ENCODE measurements at regions not wholly inside any gene's neighbourhood (a gene's known extent, or its start where the extent isn't known, plus 50 kb on each side); places are given as distances from the start of the nearest gene placed in this dataset.

GRCh38 chr2:128600581-128601297, 282.1 kb upstream of the HS6ST1 start:
- Histone ChIP-seq H4K20me1 (ENCODE audit: insufficient read depth, low read length) (no peaks in the 10 kb centered on the region), H3K9me3 (ENCODE audit: low read depth, low read length) (no peaks in the 10 kb centered on the region), H3K4me1 (ENCODE audit: insufficient read depth, low read length) (no peaks in the 10 kb centered on the region), H3K36me3 (ENCODE audit: insufficient read depth, low read length) (no peaks in the 10 kb centered on the region), H2AFZ (ENCODE audit: low read length) (no peak overlapping the region), H3K27me3 (ENCODE audit: insufficient read depth, low read length) (no peaks in the 10 kb centered on the region), H3K4me3 (ENCODE audit: insufficient read depth, low read length) (no peak overlapping the region), H3K4me2 (ENCODE audit: insufficient read depth, low read length) (no peak overlapping the region), H3K27ac (ENCODE audit: low read depth, low read length) (no peak overlapping the region), H3K79me2 (ENCODE audit: insufficient read depth, low read length) (no peaks in the 10 kb centered on the region)
- TF ChIP-seq CTCF (IDR thresholded peaks at IDR 0.05; ENCODE audit: extremely low read depth, low read depth, low read length) = no peak
- DNase-seq (ENCODE audit: insufficient read length, low spot score, missing footprints) = peak; percentile 64

- no peak for TF ChIP-seq CTCF (IDR thresholded peaks at IDR 0.05; ENCODE audit: extremely low read depth, low read depth, low read length)
- no peak overlapping the region for H2AFZ ChIP-seq (ENCODE audit: low read length)
- no peaks in the 10 kb centered on the region for H3K79me2 ChIP-seq (ENCODE audit: insufficient read depth, low read length)
- H3K4me2 ChIP-seq (ENCODE audit: insufficient read depth, low read length) = no peak overlapping the region
- H4K20me1 ChIP-seq (ENCODE audit: insufficient read depth, low read length) = no peaks in the 10 kb centered on the region
- no peaks in the 10 kb centered on the region for H3K27me3 ChIP-seq (ENCODE audit: insufficient read depth, low read length)
- H3K27ac ChIP-seq (ENCODE audit: low read depth, low read length) = no peak overlapping the region
- DNase-seq (ENCODE audit: insufficient read length, low spot score, missing footprints) = peak; percentile 59
- no peaks in the 10 kb centered on the region for H3K9me3 ChIP-seq (ENCODE audit: low read depth, low read length)
- H3K4me1 ChIP-seq (ENCODE audit: insufficient read depth, low read length) = no peaks in the 10 kb centered on the region
- H3K4me3 ChIP-seq (ENCODE audit: insufficient read depth, low read length) = no peak overlapping the region
- H3K36me3 ChIP-seq (ENCODE audit: insufficient read depth, low read length) = no peaks in the 10 kb centered on the region
Observed at GRCh38 chr2:128601298-128602037, 282.8 kb upstream of the HS6ST1 start.

GRCh38 chr2:128602038-128602698, 283.5 kb upstream of the HS6ST1 start:
- no peak overlapping the region for H2AFZ ChIP-seq (ENCODE audit: low read length)
- no peaks in the 10 kb centered on the region for H3K4me1 ChIP-seq (ENCODE audit: insufficient read depth, low read length)
- H3K79me2 ChIP-seq (ENCODE audit: insufficient read depth, low read length) = no peaks in the 10 kb centered on the region
- H3K4me3 ChIP-seq (ENCODE audit: insufficient read depth, low read length) = no peak overlapping the region
- no peak overlapping the region for H3K4me2 ChIP-seq (ENCODE audit: insufficient read depth, low read length)
- no peaks in the 10 kb centered on the region for H3K27me3 ChIP-seq (ENCODE audit: insufficient read depth, low read length)
- peak; percentile 61 for DNase-seq (ENCODE audit: insufficient read length, low spot score, missing footprints)
- TF ChIP-seq CTCF (IDR thresholded peaks at IDR 0.05; ENCODE audit: extremely low read depth, low read depth, low read length) = no peak
- H4K20me1 ChIP-seq (ENCODE audit: insufficient read depth, low read length) = no peaks in the 10 kb centered on the region
- H3K9me3 ChIP-seq (ENCODE audit: low read depth, low read length) = no peaks in the 10 kb centered on the region
- H3K36me3 ChIP-seq (ENCODE audit: insufficient read depth, low read length) = no peaks in the 10 kb centered on the region
- no peak overlapping the region for H3K27ac ChIP-seq (ENCODE audit: low read depth, low read length)

- Histone ChIP-seq H4K20me1 (ENCODE audit: insufficient read depth, low read length) (no peaks in the 10 kb centered on the region), H3K4me2 (ENCODE audit: insufficient read depth, low read length) (no peak overlapping the region), H3K36me3 (ENCODE audit: insufficient read depth, low read length) (no peaks in the 10 kb centered on the region), H3K4me3 (ENCODE audit: insufficient read depth, low read length) (no peak overlapping the region), H3K27ac (ENCODE audit: low read depth, low read length) (no peak overlapping the region), H3K4me1 (ENCODE audit: insufficient read depth, low read length) (no peaks in the 10 kb centered on the region), H3K27me3 (ENCODE audit: insufficient read depth, low read length) (no peaks in the 10 kb centered on the region), H2AFZ (ENCODE audit: low read length) (no peak overlapping the region), H3K9me3 (ENCODE audit: low read depth, low read length) (no peaks in the 10 kb centered on the region), H3K79me2 (ENCODE audit: insufficient read depth, low read length) (no peaks in the 10 kb centered on the region)
- DNase-seq (ENCODE audit: insufficient read length, low spot score, missing footprints) = peak; percentile 35
- no peak for TF ChIP-seq CTCF (IDR thresholded peaks at IDR 0.05; ENCODE audit: extremely low read depth, low read depth, low read length)
Observed at GRCh38 chr2:128602699-128603101, 284.0 kb upstream of the HS6ST1 start.
